GM12874 (cell line): ENCODE measurements at regions not wholly inside any gene's neighbourhood (a gene's known extent, or its start where the extent isn't known, plus 50 kb on each side); places are given as distances from the start of the nearest gene placed in this dataset.

Experiments used
- TF ChIP-seq, protein P1 (sequence below): IDR thresholded peaks from 2 replicates; pipeline ENCODE4 v1.5.1; 2011; ENCODE audit warnings: low read depth, mild to moderate bottlenecking, control low read depth, low read length, moderate library complexity; ENCODE audit not compliant: insufficient read depth

DNA sequence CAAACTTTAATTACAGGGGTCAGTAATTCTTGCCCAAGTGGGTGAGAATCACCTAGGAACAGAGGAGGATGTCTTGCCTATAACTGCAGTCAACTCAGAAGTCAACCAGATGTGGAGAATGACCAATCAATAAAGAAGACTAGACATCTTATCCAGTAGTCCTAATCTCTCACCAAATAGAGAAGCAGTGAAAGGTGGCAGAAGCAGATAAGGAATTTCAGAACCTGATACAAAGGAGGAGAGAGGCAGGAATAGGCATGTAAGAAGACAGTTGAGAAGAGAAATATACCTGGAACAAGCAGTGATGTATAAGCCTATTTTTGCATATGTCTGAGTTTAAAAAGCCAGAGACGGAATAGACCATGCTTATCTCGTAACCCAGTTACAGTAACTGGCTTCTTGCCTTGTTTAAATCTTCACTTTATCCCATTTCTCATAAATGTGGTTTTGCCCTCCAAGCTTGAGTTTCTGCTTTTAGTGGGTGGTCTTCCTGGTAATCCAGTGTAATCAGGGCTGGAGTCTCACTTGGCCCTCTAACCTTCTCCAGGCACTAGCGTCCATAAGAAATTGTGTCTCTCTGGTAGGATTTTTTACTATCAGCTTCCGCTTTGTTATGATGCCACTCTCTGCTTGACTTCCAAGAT, 401.0 kb downstream of the SUCLG1 start:
- TF ChIP-seq, protein P1, sequence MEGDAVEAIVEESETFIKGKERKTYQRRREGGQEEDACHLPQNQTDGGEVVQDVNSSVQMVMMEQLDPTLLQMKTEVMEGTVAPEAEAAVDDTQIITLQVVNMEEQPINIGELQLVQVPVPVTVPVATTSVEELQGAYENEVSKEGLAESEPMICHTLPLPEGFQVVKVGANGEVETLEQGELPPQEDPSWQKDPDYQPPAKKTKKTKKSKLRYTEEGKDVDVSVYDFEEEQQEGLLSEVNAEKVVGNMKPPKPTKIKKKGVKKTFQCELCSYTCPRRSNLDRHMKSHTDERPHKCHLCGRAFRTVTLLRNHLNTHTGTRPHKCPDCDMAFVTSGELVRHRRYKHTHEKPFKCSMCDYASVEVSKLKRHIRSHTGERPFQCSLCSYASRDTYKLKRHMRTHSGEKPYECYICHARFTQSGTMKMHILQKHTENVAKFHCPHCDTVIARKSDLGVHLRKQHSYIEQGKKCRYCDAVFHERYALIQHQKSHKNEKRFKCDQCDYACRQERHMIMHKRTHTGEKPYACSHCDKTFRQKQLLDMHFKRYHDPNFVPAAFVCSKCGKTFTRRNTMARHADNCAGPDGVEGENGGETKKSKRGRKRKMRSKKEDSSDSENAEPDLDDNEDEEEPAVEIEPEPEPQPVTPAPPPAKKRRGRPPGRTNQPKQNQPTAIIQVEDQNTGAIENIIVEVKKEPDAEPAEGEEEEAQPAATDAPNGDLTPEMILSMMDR: no peak

DNA sequence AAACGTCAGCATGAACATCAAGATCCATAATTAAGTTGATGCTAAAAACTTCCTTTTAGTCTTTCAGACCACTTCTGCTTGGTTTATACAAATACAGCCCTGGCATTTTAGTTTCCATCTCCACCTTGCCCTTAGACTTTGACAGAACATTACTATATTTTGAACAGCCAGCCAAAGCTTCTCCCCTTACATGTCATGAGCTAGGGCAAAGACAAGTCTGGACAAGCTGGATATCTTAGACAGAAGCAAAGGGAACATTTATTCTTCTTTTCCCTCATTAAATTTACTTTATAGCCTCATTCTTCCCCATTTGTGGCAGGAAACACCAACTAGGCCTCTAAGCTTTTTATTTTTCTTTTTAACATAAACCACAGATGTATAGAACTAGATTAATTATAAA, 403.3 kb downstream of the SUCLG1 start:
- TF ChIP-seq, protein P1: no peak

DNA sequence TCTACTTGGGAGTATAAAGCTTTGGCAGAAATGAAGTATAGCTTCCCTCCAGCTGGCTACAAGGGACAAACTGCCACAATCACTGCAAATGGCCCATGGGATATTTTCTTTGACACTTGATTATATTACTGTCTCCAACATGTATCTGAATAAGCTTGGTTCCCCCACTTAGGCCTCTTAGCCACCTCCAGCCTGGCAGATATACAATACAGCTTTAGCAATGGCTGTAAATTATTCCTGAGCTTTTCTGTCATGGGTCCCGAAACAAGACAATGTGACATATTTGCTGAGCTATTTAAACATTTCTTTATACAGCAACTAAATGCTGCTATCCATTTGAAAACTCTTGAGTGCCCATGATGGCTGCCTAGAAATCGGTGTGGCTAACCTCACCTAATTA, 406.2 kb downstream of the SUCLG1 start:
- TF ChIP-seq, protein P1: no peak

DNA sequence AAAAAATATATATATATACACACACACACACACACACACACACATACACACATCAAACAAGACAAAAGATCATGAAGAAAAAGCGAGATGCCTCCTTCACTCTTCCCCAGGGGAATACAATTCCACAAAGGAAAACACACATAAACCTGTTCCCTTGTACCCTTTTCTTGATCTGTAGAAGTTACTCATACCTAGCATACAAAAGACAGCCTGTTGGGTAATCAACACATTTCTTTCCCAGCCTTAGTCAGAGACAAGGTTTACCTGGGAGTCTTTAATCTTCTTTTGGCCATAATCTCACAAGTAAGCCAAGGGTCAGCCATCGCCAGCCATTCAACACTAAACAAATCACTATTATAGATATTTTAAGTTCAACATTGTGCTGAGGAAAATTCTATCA, 407.0 kb downstream of the SUCLG1 start:
- TF ChIP-seq, protein P1: no peak

DNA sequence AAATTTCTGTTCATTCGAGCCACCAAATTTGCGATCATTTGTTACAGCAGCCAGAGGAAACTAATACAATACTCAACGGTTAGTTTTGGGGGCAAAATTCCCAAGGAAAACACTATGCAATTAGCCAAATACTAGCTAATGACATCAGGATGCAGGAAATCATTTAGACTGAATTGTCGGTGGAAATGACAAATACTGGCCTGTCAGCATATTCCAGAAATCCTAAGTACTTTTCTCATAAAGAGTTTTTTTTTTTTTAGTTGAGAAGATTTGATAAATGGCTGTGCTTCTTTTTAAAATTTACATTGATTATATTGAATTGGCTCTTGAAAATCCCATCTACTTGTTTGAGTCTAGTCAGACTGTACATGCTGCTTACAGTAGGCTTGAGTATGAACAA, 410.1 kb downstream of the SUCLG1 start:
- TF ChIP-seq, protein P1: no peak

DNA sequence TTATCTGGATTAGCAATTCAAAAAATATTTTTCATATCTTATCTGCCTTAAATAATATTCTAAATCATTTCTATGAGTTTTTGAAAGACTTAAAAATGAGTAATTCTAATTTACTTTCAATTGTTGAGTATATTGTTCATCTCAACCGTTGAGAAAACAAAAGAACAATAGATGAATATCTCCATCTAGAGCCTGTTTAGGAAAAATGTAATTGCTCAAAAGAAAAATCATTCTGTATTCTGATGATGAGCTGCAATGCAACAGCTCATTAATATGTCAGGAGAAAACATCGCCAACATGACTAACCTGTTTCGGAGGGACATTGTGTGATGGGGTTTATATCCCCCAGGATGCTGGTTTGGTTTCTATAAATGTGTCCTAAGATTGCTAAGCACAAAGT, 417.6 kb downstream of the SUCLG1 start:
- TF ChIP-seq, protein P1: no peak

DNA sequence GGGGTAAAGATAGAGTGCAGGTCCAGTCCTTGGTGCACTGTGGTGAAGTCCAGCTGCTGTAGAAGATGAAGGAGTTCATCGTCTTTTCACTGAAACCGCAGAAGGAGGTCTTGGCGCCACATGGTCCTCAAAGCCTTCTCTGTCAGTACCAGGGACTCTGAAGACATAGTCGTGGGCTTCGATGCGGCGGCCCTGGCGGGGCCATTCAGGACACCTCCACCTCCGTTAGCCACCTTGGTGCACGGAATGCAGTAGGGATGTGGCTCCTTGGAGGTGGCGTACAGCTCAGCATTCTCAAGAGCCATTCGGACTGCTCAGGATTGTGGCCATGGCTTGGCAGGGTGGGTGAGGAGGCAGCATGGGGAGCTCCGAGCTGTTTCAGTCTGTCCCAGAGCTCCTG, 418.8 kb downstream of the SUCLG1 start:
- TF ChIP-seq, protein P1: no peak

DNA sequence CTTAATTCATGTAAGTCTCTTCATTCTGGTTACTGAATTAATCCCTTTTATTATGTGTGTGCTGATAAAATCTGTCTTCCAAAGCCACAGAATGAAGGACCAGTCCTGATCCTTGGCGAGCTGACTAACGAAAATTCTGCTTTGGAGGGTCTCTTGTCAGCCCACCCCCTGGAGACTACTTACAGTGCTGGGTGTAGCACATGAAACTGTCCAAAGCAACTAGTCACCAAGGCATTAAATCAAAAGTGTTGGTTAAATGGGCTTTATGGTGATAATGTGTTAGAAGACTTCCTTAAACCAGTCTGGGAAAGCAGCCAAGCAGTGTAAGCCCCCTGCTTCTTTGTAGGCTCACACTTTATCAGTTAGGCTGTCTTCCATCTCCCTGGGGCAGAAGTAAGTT, 420.2 kb downstream of the SUCLG1 start:
- TF ChIP-seq, protein P1: no peak
